H1 (cell line): ENCODE measurements at regions not wholly inside any gene's neighbourhood (a gene's known extent, or its start where the extent isn't known, plus 50 kb on each side); places are given as distances from the start of the nearest gene placed in this dataset.
A peak's percentile ranks its signal among the peaks of the same experiment; 100 is the strongest.

Experiments
- CTCF ChIA-PET: fragments of 300-600 bp; sonication (Branson Sonifier 250); formaldehyde crosslinking; loops from one replicate; lab custom pipeline; 2021; ENCODE audit not compliant: partially characterized antibody; lab: Charles Lee
- POLR2A ChIA-PET: fragments of 300-600 bp; sonication (Branson Sonifier 250); formaldehyde crosslinking; loops from one replicate; lab custom pipeline; 2021; ENCODE audit warnings: inconsistent platforms; ENCODE audit not compliant: partially characterized antibody; lab: Charles Lee
- DNase-seq, 2 experiments: peaks; one replicate each; pipeline versions ENCODE4 v3.0.0 to v3.0.0-alpha.2; 2010 to 2022; ENCODE audit warnings: low spot score in 2 of 2, low read depth in 1 of 2, mixed read lengths in 1 of 2
- FAIRE-seq: peaks from 2 replicates; lab custom pipeline; 2011; peaks lifted over from hg19 to GRCh38; lab: Jason Lieb, UNC
- H2AFZ ChIP-seq: 2 replicates; pipeline ENCODE4 v1.8.1; 2012; ENCODE audit warnings: low read length, inconsistent platforms
- H2AK5ac ChIP-seq: 2 replicates; pipeline ENCODE4 v1.6.1; 2013; ENCODE audit warnings: low read depth, low read length
- H2BK120ac ChIP-seq: replicated peaks from 2 replicates; pipeline ENCODE3; 2013; ENCODE audit warnings: low read depth, low read length, inconsistent platforms
- H2BK12ac ChIP-seq: 2 replicates; pipeline ENCODE4 v1.6.1; 2013; ENCODE audit warnings: low read depth, low read length
- H2BK15ac ChIP-seq: 2 replicates; pipeline ENCODE4 v1.6.1; 2013; ENCODE audit warnings: low read length
- H2BK20ac ChIP-seq: 2 replicates; pipeline ENCODE4 v1.6.1; 2013; ENCODE audit warnings: low read length
- H2BK5ac ChIP-seq: 2 replicates; pipeline ENCODE4 v1.6.1; 2013; ENCODE audit warnings: low read depth, low read length
- H3K14ac ChIP-seq: 2 replicates; pipeline ENCODE4 v1.6.1; 2013; ENCODE audit warnings: inconsistent platforms; ENCODE audit not compliant: insufficient read length
- H3K18ac ChIP-seq: 2 replicates; pipeline ENCODE4 v1.6.1; 2013; ENCODE audit warnings: low read length; ENCODE audit errors: extremely low read depth
- H3K23ac ChIP-seq: 2 replicates; pipeline ENCODE4 v1.6.1; 2013; ENCODE audit warnings: inconsistent platforms; ENCODE audit not compliant: insufficient read length
- H3K23me2 ChIP-seq: 2 replicates; pipeline ENCODE4 v1.6.1; 2013; ENCODE audit warnings: low read depth, low read length
- H3K27ac ChIP-seq: 2 replicates; pipeline ENCODE4 v1.6.1; 2011; ENCODE audit warnings: low read depth, low read length, inconsistent platforms
- H3K27me3 ChIP-seq, 4 experiments: replicated peaks in 1 of 4; 1 replicate in 1 of 4; 2 replicates in 3 of 4; pipeline versions ENCODE4 v1.6.1 to v1.8.1; 2011 to 2013; ENCODE audit warnings: low read length in 3 of 4, mild to moderate bottlenecking in 3 of 4, inconsistent platforms in 2 of 4, mixed read lengths in 2 of 4, moderate library complexity in 1 of 4; ENCODE audit not compliant: control insufficient read depth in 3 of 4, insufficient read depth in 3 of 4; ENCODE audit errors: extremely low read depth in 1 of 4
- H3K36me3 ChIP-seq, 4 experiments: 2 replicates each; pipeline versions ENCODE4 v1.6.1 to v1.8.1; 2011 to 2013; ENCODE audit warnings: mild to moderate bottlenecking in 4 of 4, low read length in 3 of 4, moderate library complexity in 2 of 4, control low read depth in 1 of 4, inconsistent platforms in 1 of 4; ENCODE audit not compliant: insufficient read depth in 4 of 4, control insufficient read depth in 2 of 4
- H3K4ac ChIP-seq: replicated peaks from 2 replicates; pipeline ENCODE3; 2013; ENCODE audit warnings: low read length, low read depth, mixed read lengths, inconsistent platforms; ENCODE audit not compliant: insufficient read length
- H3K4me1 ChIP-seq, 4 experiments: replicated peaks in 1 of 4; 1 replicate in 1 of 4; 2 replicates in 3 of 4; pipeline versions ENCODE4 v1.6.1 to v1.8.1; 2011 to 2013; ENCODE audit warnings: low read length in 3 of 4, inconsistent platforms in 2 of 4, mixed read lengths in 1 of 4; ENCODE audit not compliant: insufficient read depth in 4 of 4, control insufficient read depth in 3 of 4
- H3K4me2 ChIP-seq, 2 experiments: 2 replicates each; pipeline versions ENCODE4 v1.6.1 to v1.8.1; 2011 to 2013; ENCODE audit warnings: low read depth in 2 of 2, low read length in 2 of 2, control low read depth in 1 of 2, inconsistent platforms in 1 of 2, mild to moderate bottlenecking in 1 of 2; ENCODE audit not compliant: insufficient read depth in 1 of 2
- H3K4me3 ChIP-seq, 4 experiments: fragments of 200-600, 300-600 bp in 1 of 4; sonication (generic), shearing (Covaris generic), sonication (Bioruptor Twin) in 1 of 4; 2 replicates each; pipeline versions ENCODE4 v1.5.1 to v1.8.1; 2011 to 2016; ENCODE audit warnings: low read length in 4 of 4, low read depth in 3 of 4, control low read depth in 2 of 4, inconsistent platforms in 2 of 4, mild to moderate bottlenecking in 2 of 4, mixed read lengths in 1 of 4, moderate library complexity in 1 of 4; ENCODE audit not compliant: insufficient read depth in 2 of 4; ENCODE audit errors: extremely low read depth in 1 of 4
- H3K56ac ChIP-seq: replicated peaks from 2 replicates; pipeline ENCODE3; 2013; ENCODE audit warnings: low read depth, mild to moderate bottlenecking, mixed read lengths, low read length, inconsistent platforms; ENCODE audit not compliant: insufficient read length
- H3K79me1 ChIP-seq: 2 replicates; pipeline ENCODE4 v1.6.1; 2013; ENCODE audit warnings: low read depth, low read length, control low read depth
- H3K79me2 ChIP-seq, 2 experiments: 2 replicates each; pipeline versions ENCODE4 v1.6.1 to v1.8.1; 2012 to 2013; ENCODE audit warnings: low read length in 2 of 2, mild to moderate bottlenecking in 2 of 2, inconsistent platforms in 1 of 2; ENCODE audit not compliant: insufficient read depth in 2 of 2, control insufficient read depth in 1 of 2
- H3K9ac ChIP-seq, 4 experiments: replicated peaks in 1 of 4; 1 replicate in 1 of 4; 2 replicates in 3 of 4; pipeline versions ENCODE4 v1.6.1 to v1.8.1; 2011 to 2013; ENCODE audit warnings: low read depth in 3 of 4, low read length in 3 of 4, control low read depth in 2 of 4, mild to moderate bottlenecking in 2 of 4, moderate library complexity in 2 of 4, inconsistent platforms in 1 of 4; ENCODE audit errors: extremely low read depth in 1 of 4
- H3K9me3 ChIP-seq, 2 experiments: 2 replicates each; pipeline versions ENCODE4 v1.6.1 to v1.8.1; 2012 to 2013; ENCODE audit warnings: mild to moderate bottlenecking in 2 of 2, moderate library complexity in 2 of 2, control low read depth in 1 of 2, inconsistent platforms in 1 of 2, low read depth in 1 of 2, low read length in 1 of 2, mixed read lengths in 1 of 2; ENCODE audit not compliant: insufficient read depth in 2 of 2
- H4K20me1 ChIP-seq, 2 experiments: replicated peaks in 1 of 2; 2 replicates each; pipeline versions ENCODE3 to v1.8.1; 2011 to 2013; ENCODE audit warnings: inconsistent platforms in 2 of 2, low read length in 2 of 2, mild to moderate bottlenecking in 1 of 2; ENCODE audit not compliant: insufficient read depth in 2 of 2, control insufficient read depth in 1 of 2
- H4K5ac ChIP-seq: 2 replicates; pipeline ENCODE4 v1.6.1; 2013; ENCODE audit warnings: low read length, low read depth, mixed read lengths, inconsistent platforms; ENCODE audit not compliant: insufficient read length
- H4K8ac ChIP-seq: 2 replicates; pipeline ENCODE4 v1.8.0; 2013; ENCODE audit warnings: mild to moderate bottlenecking, moderate library complexity, low read length, inconsistent platforms; ENCODE audit not compliant: insufficient read depth; ENCODE audit errors: extremely low read depth
- H4K91ac ChIP-seq: replicated peaks from 2 replicates; pipeline ENCODE3; 2013; ENCODE audit warnings: low read length, mixed read lengths, inconsistent platforms; ENCODE audit not compliant: insufficient read length
- ASH2L ChIP-seq: fragments of 200-600, 300-600 bp; sonication (generic); IDR thresholded peaks from one replicate; pipeline ENCODE4 v1.7.1; 2017; ENCODE audit warnings: low read length
- CBX5 ChIP-seq: fragments of 300-800, 300-1000 bp; sonication (generic); IDR thresholded peaks from 2 replicates; pipeline ENCODE4 v1.7.1; 2016; ENCODE audit warnings: antibody characterized with exemption, low read length, low read depth
- KDM1A ChIP-seq: fragments of 200-600, 300-600 bp; sonication (generic); IDR thresholded peaks from 2 replicates; pipeline ENCODE4 v1.7.1; 2016; ENCODE audit warnings: mild to moderate bottlenecking, low read length, borderline replicate concordance
- SIX5 ChIP-seq: IDR thresholded peaks from 2 replicates; pipeline ENCODE4 v1.6.1; 2011; ENCODE audit warnings: mild to moderate bottlenecking, low read depth, low read length
- TEAD4 ChIP-seq: IDR thresholded peaks from 2 replicates; pipeline ENCODE4 v1.6.1; 2012; ENCODE audit warnings: low read depth, low read length, inconsistent platforms, mixed read lengths
- WGBS, 2 experiments: shearing (Covaris generic) in 1 of 2; methylation state at CpG; one replicate each; pipeline versions ENCODE4 v1.1.6 to v1.1.7; 2013 to 2015; ENCODE audit warnings: low lambda C conversion rate in 2 of 2, mixed read lengths in 2 of 2, inconsistent platforms in 1 of 2, low coverage in 1 of 2, missing lambda C conversion rate in 1 of 2; ENCODE audit not compliant: insufficient replicate concordance in 2 of 2, insufficient coverage in 1 of 2, insufficient read length in 1 of 2; ENCODE audit errors: extremely low coverage in 1 of 2, missing lambda C conversion rate in 1 of 2; 5-methylcytosine and 5-hydroxymethylcytosine counted together
- TF ChIP-seq, protein P1 (sequence below), 3 experiments: IDR thresholded peaks; 1 replicate in 2 of 3; 2 replicates in 1 of 3; pipeline versions ENCODE4 v1.5.1 to v1.6.1; 2011; ENCODE audit warnings: low read length in 3 of 3, mild to moderate bottlenecking in 3 of 3, inconsistent platforms in 2 of 3, low read depth in 1 of 3, moderate library complexity in 1 of 3; ENCODE audit not compliant: insufficient read depth in 1 of 3; ENCODE audit errors: control extremely low read depth in 1 of 3

DNA sequence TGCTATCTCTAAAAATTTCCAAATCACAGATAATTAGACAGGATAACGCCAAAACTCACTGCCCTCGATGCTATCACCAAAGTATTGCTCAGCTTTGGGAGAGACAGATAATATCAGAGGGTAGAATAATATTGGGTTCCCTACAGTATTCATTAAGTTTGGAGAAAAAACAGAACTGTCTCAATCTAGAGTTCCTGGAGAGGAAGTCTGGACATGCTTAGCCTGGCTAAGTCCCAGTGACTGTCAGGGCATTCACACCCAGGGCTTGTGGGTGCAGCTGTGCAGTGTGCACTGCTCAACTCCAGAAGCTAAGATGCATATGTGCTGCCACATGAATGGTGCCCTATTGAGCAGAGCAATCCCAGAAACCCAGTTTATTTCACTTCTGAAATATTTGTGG lies 459.6 kb upstream of the DPH6 start:
- no peak overlapping the region for H2AK5ac ChIP-seq
- no peak overlapping the region for H4K91ac ChIP-seq
- H3K27me3 ChIP-seq, result no peaks in the 10 kb centered on the region
- no peak overlapping the region for H4K8ac ChIP-seq
- no peaks in the 10 kb centered on the region for H3K23me2 ChIP-seq
- no peak overlapping the region for H3K27ac ChIP-seq
- H3K56ac ChIP-seq, result no peak overlapping the region
- WGBS, 2 experiments, result 94% methylated on average over 2 of the region's 2 CpGs; no CpG with 5 or more reads in 1 of the 2 experiments
- H2BK12ac ChIP-seq, result no peak overlapping the region; the same call in 1 of the 2 replicates
- no peak overlapping the region for H3K23ac ChIP-seq
- H4K5ac ChIP-seq, result no peak overlapping the region
- H3K18ac ChIP-seq, result no peak overlapping the region
- H3K4me2 ChIP-seq, result no peak overlapping the region
- FAIRE-seq (no peak), DNase-seq (no peak)
- peak overlapping the region; percentile 88; the same call in 1 of the 2 replicates for H2AFZ ChIP-seq
- H3K4me3 ChIP-seq, result no peak overlapping the region
- POLR2A ChIA-PET, result no interaction called here
- H3K36me3 ChIP-seq, result no peaks in the 10 kb centered on the region
- no peak overlapping the region for H2BK5ac ChIP-seq
- H3K4ac ChIP-seq, result no peak overlapping the region
- no peaks in the 10 kb centered on the region for H3K4me1 ChIP-seq
- TF ChIP-seq TEAD4 (no peak), KDM1A (no peak), SIX5 (no peak), ASH2L (no peak), CBX5 (no peak)
- TF ChIP-seq, protein P1, sequence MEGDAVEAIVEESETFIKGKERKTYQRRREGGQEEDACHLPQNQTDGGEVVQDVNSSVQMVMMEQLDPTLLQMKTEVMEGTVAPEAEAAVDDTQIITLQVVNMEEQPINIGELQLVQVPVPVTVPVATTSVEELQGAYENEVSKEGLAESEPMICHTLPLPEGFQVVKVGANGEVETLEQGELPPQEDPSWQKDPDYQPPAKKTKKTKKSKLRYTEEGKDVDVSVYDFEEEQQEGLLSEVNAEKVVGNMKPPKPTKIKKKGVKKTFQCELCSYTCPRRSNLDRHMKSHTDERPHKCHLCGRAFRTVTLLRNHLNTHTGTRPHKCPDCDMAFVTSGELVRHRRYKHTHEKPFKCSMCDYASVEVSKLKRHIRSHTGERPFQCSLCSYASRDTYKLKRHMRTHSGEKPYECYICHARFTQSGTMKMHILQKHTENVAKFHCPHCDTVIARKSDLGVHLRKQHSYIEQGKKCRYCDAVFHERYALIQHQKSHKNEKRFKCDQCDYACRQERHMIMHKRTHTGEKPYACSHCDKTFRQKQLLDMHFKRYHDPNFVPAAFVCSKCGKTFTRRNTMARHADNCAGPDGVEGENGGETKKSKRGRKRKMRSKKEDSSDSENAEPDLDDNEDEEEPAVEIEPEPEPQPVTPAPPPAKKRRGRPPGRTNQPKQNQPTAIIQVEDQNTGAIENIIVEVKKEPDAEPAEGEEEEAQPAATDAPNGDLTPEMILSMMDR (IDR thresholded peaks at IDR 0.05; ENCODE audit: control extremely low read depth in 1 of 3, insufficient read depth in 1 of 3, low read depth in 1 of 3, low read length in 3 of 3), result no peak
- H2BK20ac ChIP-seq, result no peak overlapping the region
- H3K79me2 ChIP-seq, result no peaks in the 10 kb centered on the region
- no peaks in the 10 kb centered on the region for H4K20me1 ChIP-seq
- no peak overlapping the region for H2BK15ac ChIP-seq
- no peaks in the 10 kb centered on the region for H3K79me1 ChIP-seq
- H3K9me3 ChIP-seq, result peaks cover 5 to 6% of the 10 kb centered on the region in 2 experiments; a peak in 2 of 4 replicates
- no peak overlapping the region for H3K14ac ChIP-seq
- H2BK120ac ChIP-seq, result no peak overlapping the region
- CTCF ChIA-PET, result interaction anchor here (0.7 to 1.1 kb wide), 3 partner anchors 12 to 77 kb away, joined by 3 read pairs; no protein-coding TSS in a partner anchor
- no peak overlapping the region for H3K9ac ChIP-seq
